Loucy (cell line): ENCODE measurements at regions not wholly inside any gene's neighbourhood (a gene's known extent, or its start where the extent isn't known, plus 50 kb on each side); places are given as distances from the start of the nearest gene placed in this dataset.

Source experiments
- H2AFZ ChIP-seq: fragments of 200-600 bp; sonication (generic); 2 replicates; pipeline ENCODE4 v1.6.0; 2016; ENCODE audit warnings: antibody characterized with exemption, mild to moderate bottlenecking, low read length, moderate library complexity
- H3F3A ChIP-seq: fragments of 200-600 bp; 2 replicates; pipeline ENCODE4 v1.6.0; 2016; ENCODE audit warnings: antibody characterized with exemption, low read depth, mild to moderate bottlenecking
- H3K27me3 ChIP-seq: fragments of 200-600 bp; sonication (generic); 2 replicates; pipeline ENCODE4 v1.6.1; 2014; ENCODE audit warnings: low read length, mild to moderate bottlenecking; ENCODE audit not compliant: insufficient read depth, poor library complexity, severe bottlenecking
- H3K36me3 ChIP-seq: fragments of 200-600 bp; sonication (generic); 2 replicates; pipeline ENCODE4 v1.6.1; 2016; ENCODE audit warnings: low read length; ENCODE audit not compliant: insufficient read depth
- H3K4me1 ChIP-seq: fragments of 200-600 bp; sonication (generic); 2 replicates; pipeline ENCODE4 v1.5.1; 2014; ENCODE audit warnings: low read length, mild to moderate bottlenecking; ENCODE audit not compliant: insufficient read depth, poor library complexity, severe bottlenecking
- H3K4me2 ChIP-seq: fragments of 200-600 bp; sonication (generic); 2 replicates; pipeline ENCODE4 v1.6.0; 2014; ENCODE audit warnings: antibody characterized with exemption, low read length, low read depth, mild to moderate bottlenecking; ENCODE audit not compliant: poor library complexity, severe bottlenecking
- H3K4me3 ChIP-seq: fragments of 200-600 bp; sonication (generic); 2 replicates; pipeline ENCODE4 v1.5.1; 2014; ENCODE audit warnings: low read length, mild to moderate bottlenecking, mixed read lengths; ENCODE audit not compliant: poor library complexity, severe bottlenecking
- H3K79me2 ChIP-seq: fragments of 200-600 bp; sonication (generic); 2 replicates; pipeline ENCODE4 v1.6.1; 2014; ENCODE audit warnings: low read length; ENCODE audit not compliant: insufficient read depth
- H3K9ac ChIP-seq: fragments of 200-600 bp; sonication (generic); 2 replicates; pipeline ENCODE4 v1.6.0; 2014; ENCODE audit warnings: mild to moderate bottlenecking, low read depth, low read length, moderate library complexity; ENCODE audit not compliant: poor library complexity, severe bottlenecking
- H3K9me2 ChIP-seq: fragments of 200-600 bp; sonication (generic); replicated peaks from 2 replicates; pipeline ENCODE4 v1.6.1; 2016; ENCODE audit warnings: low read depth, low read length, mixed read lengths
- H3K9me3 ChIP-seq: fragments of 200-600 bp; sonication (generic); 2 replicates; pipeline ENCODE4 v1.6.1; 2014; ENCODE audit warnings: mild to moderate bottlenecking, antibody characterized with exemption, low read length, low read depth; ENCODE audit not compliant: insufficient read depth
- H4K20me1 ChIP-seq: fragments of 200-600 bp; sonication (generic); 2 replicates; pipeline ENCODE4 v1.6.0; 2014; ENCODE audit warnings: antibody characterized with exemption, low read length, mild to moderate bottlenecking; ENCODE audit not compliant: insufficient read depth, poor library complexity, severe bottlenecking
- EZH2phosphoT487 ChIP-seq: fragments of 200-600 bp; IDR thresholded peaks from 2 replicates; pipeline ENCODE4 v1.6.1; 2018; ENCODE audit warnings: antibody characterized with exemption, mild to moderate bottlenecking, moderate library complexity, borderline replicate concordance
- TF ChIP-seq, protein P1 (sequence below): fragments of 200-600 bp; sonication (generic); conservative IDR thresholded peaks from 2 replicates; pipeline ENCODE4 v1.5.1; 2014; ENCODE audit warnings: mild to moderate bottlenecking, antibody characterized with exemption, low read length

DNA sequence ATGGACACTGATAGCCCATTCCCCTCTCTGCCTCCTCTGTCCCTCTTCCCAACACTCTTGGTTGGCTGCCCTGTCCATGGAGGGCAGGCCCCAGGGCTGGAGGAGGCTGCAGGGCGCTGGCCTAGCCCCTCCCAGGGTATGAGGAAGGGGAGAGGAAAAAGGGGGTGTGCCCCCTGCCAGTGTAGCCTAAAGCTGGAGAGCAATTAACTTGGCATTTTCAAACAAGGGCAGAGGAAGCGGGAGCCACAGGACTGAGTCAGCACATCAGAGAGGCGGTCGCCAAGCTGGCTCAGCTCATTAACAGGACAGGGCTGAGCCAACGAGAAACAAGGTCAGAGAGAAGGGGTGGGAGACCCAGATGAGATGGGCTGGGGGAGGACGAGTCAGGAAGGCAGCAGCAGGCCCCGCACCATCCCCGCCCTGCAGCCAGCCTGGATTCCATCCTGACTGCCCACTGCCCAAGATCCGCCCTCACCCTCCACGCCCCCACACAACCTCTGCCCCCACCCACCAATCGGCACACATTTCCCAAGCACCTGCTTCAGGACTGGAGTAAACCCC, 76.3 kb downstream of the BUD13 start:
- no peak overlapping the region for H3K9ac ChIP-seq

DNA sequence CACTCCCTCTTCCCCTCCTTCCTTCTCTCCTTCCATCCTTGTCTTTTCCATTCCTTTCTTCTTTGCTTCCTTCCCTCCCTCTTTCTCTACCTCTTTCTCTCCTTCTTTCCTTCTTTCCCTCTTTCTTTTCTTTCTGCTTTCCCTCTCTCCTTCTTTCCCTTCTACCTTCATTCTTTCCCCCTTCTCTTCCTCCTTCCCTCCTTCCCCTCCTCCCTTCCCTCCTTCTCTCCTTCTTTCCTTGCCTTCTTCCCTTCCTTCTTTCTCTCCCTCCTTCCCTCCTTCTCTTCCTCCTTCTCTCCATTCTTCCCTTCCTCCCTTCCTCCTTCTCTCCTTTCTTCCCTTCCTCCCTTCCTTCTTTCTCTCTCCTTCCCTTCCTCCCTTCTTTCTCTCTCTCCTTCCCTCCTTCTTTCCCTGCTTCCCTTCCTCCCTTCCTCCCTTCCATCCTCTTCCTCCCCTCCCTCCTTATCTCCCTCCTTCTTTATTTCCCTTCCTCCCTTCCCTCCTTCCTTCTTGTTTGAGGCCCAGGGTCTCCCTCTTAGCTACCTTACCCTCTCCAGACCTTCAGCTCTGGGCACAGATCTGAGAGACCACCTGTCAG, 77.0 kb downstream of the BUD13 start:
- Histone ChIP-seq H3K4me3 (no peak overlapping the region), H4K20me1 (no peaks in the 10 kb centered on the region), H2AFZ (no peak overlapping the region), H3K9ac (no peak overlapping the region), H3F3A (no peaks in the 10 kb centered on the region), H3K4me1 (no peaks in the 10 kb centered on the region), H3K79me2 (no peaks in the 10 kb centered on the region), H3K9me2 (no peaks in the 10 kb centered on the region), H3K9me3 (no peaks in the 10 kb centered on the region), H3K27me3 (no peaks in the 10 kb centered on the region), H3K36me3 (no peaks in the 10 kb centered on the region), H3K4me2 (no peak overlapping the region)
- TF ChIP-seq, protein P1, sequence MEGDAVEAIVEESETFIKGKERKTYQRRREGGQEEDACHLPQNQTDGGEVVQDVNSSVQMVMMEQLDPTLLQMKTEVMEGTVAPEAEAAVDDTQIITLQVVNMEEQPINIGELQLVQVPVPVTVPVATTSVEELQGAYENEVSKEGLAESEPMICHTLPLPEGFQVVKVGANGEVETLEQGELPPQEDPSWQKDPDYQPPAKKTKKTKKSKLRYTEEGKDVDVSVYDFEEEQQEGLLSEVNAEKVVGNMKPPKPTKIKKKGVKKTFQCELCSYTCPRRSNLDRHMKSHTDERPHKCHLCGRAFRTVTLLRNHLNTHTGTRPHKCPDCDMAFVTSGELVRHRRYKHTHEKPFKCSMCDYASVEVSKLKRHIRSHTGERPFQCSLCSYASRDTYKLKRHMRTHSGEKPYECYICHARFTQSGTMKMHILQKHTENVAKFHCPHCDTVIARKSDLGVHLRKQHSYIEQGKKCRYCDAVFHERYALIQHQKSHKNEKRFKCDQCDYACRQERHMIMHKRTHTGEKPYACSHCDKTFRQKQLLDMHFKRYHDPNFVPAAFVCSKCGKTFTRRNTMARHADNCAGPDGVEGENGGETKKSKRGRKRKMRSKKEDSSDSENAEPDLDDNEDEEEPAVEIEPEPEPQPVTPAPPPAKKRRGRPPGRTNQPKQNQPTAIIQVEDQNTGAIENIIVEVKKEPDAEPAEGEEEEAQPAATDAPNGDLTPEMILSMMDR, result no peak
- no peak for TF ChIP-seq EZH2phosphoT487

More for the DNA sequence above, 76.3 kb downstream of the BUD13 start:
- no peak overlapping the region for H2AFZ ChIP-seq
- H3K9me2 ChIP-seq, result no peaks in the 10 kb centered on the region
- H3F3A ChIP-seq, result no peaks in the 10 kb centered on the region
- no peak for TF ChIP-seq EZH2phosphoT487
- TF ChIP-seq, protein P1, result no peak
- H3K4me1 ChIP-seq, result no peaks in the 10 kb centered on the region
- H3K79me2 ChIP-seq, result no peaks in the 10 kb centered on the region
- H3K9me3 ChIP-seq, result no peaks in the 10 kb centered on the region
- H3K4me2 ChIP-seq, result no peak overlapping the region
- no peak overlapping the region for H3K4me3 ChIP-seq
- H4K20me1 ChIP-seq, result no peaks in the 10 kb centered on the region
- no peaks in the 10 kb centered on the region for H3K27me3 ChIP-seq
- H3K36me3 ChIP-seq, result no peaks in the 10 kb centered on the region

DNA sequence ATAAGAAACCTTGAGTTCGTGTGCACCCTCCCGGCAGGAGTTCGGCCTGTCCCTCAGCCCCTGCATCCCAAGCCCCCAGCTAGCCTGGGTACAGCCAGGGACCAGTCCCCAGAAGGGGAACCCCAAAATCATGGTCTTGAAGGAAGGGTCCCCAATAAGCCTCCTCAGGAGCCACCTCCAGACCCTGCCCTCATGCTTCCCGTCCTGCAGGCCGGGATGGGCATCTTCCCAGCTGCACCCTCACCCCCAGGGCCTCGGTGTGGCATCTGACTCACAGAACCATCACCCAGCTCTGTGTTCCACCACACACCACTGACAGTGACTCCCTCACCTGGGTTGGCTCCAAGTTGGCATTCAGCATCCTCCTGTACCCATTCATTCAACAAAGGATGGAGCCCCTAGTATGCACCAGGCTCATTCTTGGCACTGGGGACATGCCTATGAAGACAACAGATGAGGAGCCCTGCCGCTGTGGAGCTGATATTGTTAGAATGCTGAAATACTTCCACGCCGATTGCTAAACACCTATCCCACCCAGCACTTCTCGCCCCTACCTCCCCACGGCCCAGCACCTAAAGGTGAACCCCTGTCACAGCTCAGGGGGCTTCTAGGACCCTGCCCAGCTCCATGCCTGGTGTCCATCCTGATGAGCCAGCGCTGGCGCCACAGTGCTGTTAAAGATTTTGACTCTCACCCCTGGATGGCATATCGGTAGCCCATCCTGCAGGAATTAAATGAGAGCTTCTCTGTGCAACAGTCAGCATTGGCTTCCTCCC, 77.8 kb downstream of the BUD13 start:
- H3K4me2 ChIP-seq, result no peak overlapping the region
- no peaks in the 10 kb centered on the region for H3K4me1 ChIP-seq
- H3K4me3 ChIP-seq, result no peak overlapping the region
- TF ChIP-seq EZH2phosphoT487, result no peak
- TF ChIP-seq, protein P1, result no peak
- no peaks in the 10 kb centered on the region for H3K27me3 ChIP-seq
- no peaks in the 10 kb centered on the region for H3F3A ChIP-seq
- no peaks in the 10 kb centered on the region for H3K9me3 ChIP-seq
- H4K20me1 ChIP-seq, result no peaks in the 10 kb centered on the region
- no peaks in the 10 kb centered on the region for H3K36me3 ChIP-seq
- no peak overlapping the region for H2AFZ ChIP-seq
- no peaks in the 10 kb centered on the region for H3K9me2 ChIP-seq
- H3K9ac ChIP-seq, result no peak overlapping the region
- no peaks in the 10 kb centered on the region for H3K79me2 ChIP-seq
